ENCODE measurements at regions not wholly inside any gene's neighbourhood (a gene's known extent, or its start where the extent isn't known, plus 50 kb on each side); places are given as distances from the start of the nearest gene placed in this dataset.

- no peak for DNase-seq (ENCODE audit: low read depth in 2 of 2)
Observed at GRCh38 chr18:40949114-40949950, 1005.7 kb upstream of the PIK3C3 start.

GRCh38 chr18:40944576-40944975, 1010.5 kb upstream of the PIK3C3 start:
- no peak for DNase-seq (ENCODE audit: low read depth in 2 of 2)

- no peak for DNase-seq (ENCODE audit: low read depth in 2 of 2)
Observed at GRCh38 chr18:40939656-40940515, 1015.1 kb upstream of the PIK3C3 start.

GRCh38 chr18:40938615-40939014, 1016.4 kb upstream of the PIK3C3 start:
- DNase-seq (ENCODE audit: low read depth in 2 of 2): no peak

- DNase-seq (ENCODE audit: low read depth in 2 of 2): no peak
Observed at GRCh38 chr18:40937386-40937785, 1017.6 kb upstream of the PIK3C3 start.

- no peak for DNase-seq (ENCODE audit: low read depth in 2 of 2)
Observed at GRCh38 chr18:40935423-40935822, 1019.6 kb upstream of the PIK3C3 start.

- no peak for DNase-seq (ENCODE audit: low read depth in 2 of 2)
Observed at GRCh38 chr18:40932862-40933261, 1022.2 kb upstream of the PIK3C3 start.

GRCh38 chr18:40930211-40930882, 1024.7 kb upstream of the PIK3C3 start:
- no peak for DNase-seq (ENCODE audit: low read depth in 2 of 2)

- DNase-seq (ENCODE audit: low read depth in 2 of 2): no peak
Observed at GRCh38 chr18:40929399-40929798, 1025.6 kb upstream of the PIK3C3 start.

GRCh38 chr18:40926679-40927078, 1028.4 kb upstream of the PIK3C3 start:
- DNase-seq (ENCODE audit: low read depth in 2 of 2): no peak

GRCh38 chr18:40925071-40925541, 1029.9 kb upstream of the PIK3C3 start:
- no peak for DNase-seq (ENCODE audit: low read depth in 2 of 2)

- no peak for DNase-seq (ENCODE audit: low read depth in 2 of 2)
Observed at GRCh38 chr18:40921845-40922629, 1033.0 kb upstream of the PIK3C3 start.

- no peak for DNase-seq (ENCODE audit: low read depth in 2 of 2)
Observed at GRCh38 chr18:40917056-40917455, 1038.0 kb upstream of the PIK3C3 start.

- DNase-seq (ENCODE audit: low read depth in 2 of 2): no peak
Observed at GRCh38 chr18:40915724-40916123, 1039.3 kb upstream of the PIK3C3 start.

GRCh38 chr18:40911582-40912254, 1043.3 kb upstream of the PIK3C3 start:
- no peak for DNase-seq (ENCODE audit: low read depth in 2 of 2)

GRCh38 chr18:40911041-40911440, 1044.0 kb upstream of the PIK3C3 start:
- no peak for DNase-seq (ENCODE audit: low read depth in 2 of 2)

- no peak for DNase-seq (ENCODE audit: low read depth in 2 of 2)
Observed at GRCh38 chr18:40907842-40908241, 1047.2 kb upstream of the PIK3C3 start.

- no peak for DNase-seq (ENCODE audit: low read depth in 2 of 2)
Observed at GRCh38 chr18:40904295-40904694, 1050.7 kb upstream of the PIK3C3 start.

- no peak for DNase-seq (ENCODE audit: low read depth in 2 of 2)
Observed at GRCh38 chr18:40902436-40902835, 1052.6 kb upstream of the PIK3C3 start.

- no peak for DNase-seq (ENCODE audit: low read depth in 2 of 2)
Observed at GRCh38 chr18:40897884-40898283, 1057.2 kb upstream of the PIK3C3 start.

- no peak for DNase-seq (ENCODE audit: low read depth in 2 of 2)
Observed at GRCh38 chr18:40883271-40883670, 1071.8 kb upstream of the PIK3C3 start.

Data from stimulated activated CD4-positive, alpha-beta T cell treated with anti-CD3 and anti-CD28 coated beads, Interleukin-1b, Interleukin-23, amount 100 ng/mL, for 4 hours (primary cell).